Erythroblast (primary cell): ENCODE measurements at regions not wholly inside any gene's neighbourhood (a gene's known extent, or its start where the extent isn't known, plus 50 kb on each side); places are given as distances from the start of the nearest gene placed in this dataset.

ENCODE experiments used
- GATA1 ChIP-seq: IDR thresholded peaks from 2 replicates; pipeline ENCODE4 v1.6.1; 2011; ENCODE audit warnings: low read depth, mild to moderate bottlenecking, control low read depth, low read length, moderate library complexity
- POLR2A ChIP-seq: IDR thresholded peaks from 2 replicates; pipeline ENCODE4 v1.6.1; 2011; ENCODE audit warnings: mild to moderate bottlenecking, low read length

GRCh38 chr13:82341116-82341515 is 1541.2 kb downstream of the SLITRK1 start:
- TF ChIP-seq POLR2A (no peak), GATA1 (no peak)
